ENCODE measurements at regions not wholly inside any gene's neighbourhood (a gene's known extent, or its start where the extent isn't known, plus 50 kb on each side); places are given as distances from the start of the nearest gene placed in this dataset.
A peak's percentile ranks its signal among the peaks of the same experiment; 100 is the strongest.

- Mint-ChIP-seq H3K9me3 (no peaks in the 10 kb centered on the region), H3K4me1 (peaks cover 68% of the 10 kb centered on the region), H3K36me3 (ENCODE audit: low read depth) (peaks cover 6% of the 10 kb centered on the region), H3K27ac (peak overlapping the region; percentile 98 to 99 (median 98)), H3K27me3 (ENCODE audit: low read depth) (peaks cover 2% of the 10 kb centered on the region), H3K4me3 (peak overlapping the region; percentile 53 to 70 (median 53))
- TF ChIP-seq CTCF (IDR thresholded peaks at IDR 0.05; ENCODE audit: unreplicated experiment in 3 of 3): no peak
These were observed 62.9 kb upstream of the ULK4 start for GRCh38 chr3:42024591-42025351.

GRCh38 chr3:42023380-42023779 lies 61.5 kb upstream of the ULK4 start:
- H3K4me1 Mint-ChIP-seq: peaks cover 73% of the 10 kb centered on the region
- peaks cover 3% of the 10 kb centered on the region for H3K36me3 Mint-ChIP-seq (ENCODE audit: low read depth)
- H3K4me3 Mint-ChIP-seq: peak overlapping the region; percentile 31 to 52 (median 44)
- no peaks in the 10 kb centered on the region for H3K9me3 Mint-ChIP-seq
- H3K27me3 Mint-ChIP-seq (ENCODE audit: low read depth): no peaks in the 10 kb centered on the region
- peak overlapping the region; percentile 98 to 99 (median 99) for H3K27ac Mint-ChIP-seq
- no peak for TF ChIP-seq CTCF (IDR thresholded peaks at IDR 0.05; ENCODE audit: unreplicated experiment in 3 of 3)

GRCh38 chr3:42022355-42022754 lies 60.5 kb upstream of the ULK4 start:
- Mint-ChIP-seq H3K27me3 (ENCODE audit: low read depth) (no peaks in the 10 kb centered on the region), H3K9me3 (no peaks in the 10 kb centered on the region), H3K4me3 (peak overlapping the region in 2 of 3 experiments; percentile 19 to 36), H3K36me3 (ENCODE audit: low read depth) (no peaks in the 10 kb centered on the region), H3K4me1 (peaks cover 72% of the 10 kb centered on the region), H3K27ac (peak overlapping the region; percentile 74 to 99 (median 98))
- no peak for TF ChIP-seq CTCF (IDR thresholded peaks at IDR 0.05; ENCODE audit: unreplicated experiment in 3 of 3)

GRCh38 chr3:42020684-42021307 lies 58.9 kb upstream of the ULK4 start:
- no peaks in the 10 kb centered on the region for H3K27me3 Mint-ChIP-seq (ENCODE audit: low read depth)
- peaks cover 75% of the 10 kb centered on the region for H3K4me1 Mint-ChIP-seq
- no peaks in the 10 kb centered on the region for H3K9me3 Mint-ChIP-seq
- H3K4me3 Mint-ChIP-seq: peak overlapping the region in 2 of 3 experiments; percentile 1 to 9
- no peak for TF ChIP-seq CTCF (IDR thresholded peaks at IDR 0.05; ENCODE audit: unreplicated experiment in 3 of 3)
- H3K36me3 Mint-ChIP-seq (ENCODE audit: low read depth): no peaks in the 10 kb centered on the region
- peak overlapping the region; percentile 71 to 77 (median 74) for H3K27ac Mint-ChIP-seq

GRCh38 chr3:42019953-42020260 lies 58.0 kb upstream of the ULK4 start:
- peak overlapping the region in 1 of 3 experiments; percentile 32 for H3K4me3 Mint-ChIP-seq
- no peak for TF ChIP-seq CTCF (IDR thresholded peaks at IDR 0.05; ENCODE audit: unreplicated experiment in 3 of 3)
- H3K27me3 Mint-ChIP-seq (ENCODE audit: low read depth): no peaks in the 10 kb centered on the region
- H3K4me1 Mint-ChIP-seq: peaks cover 74% of the 10 kb centered on the region
- peak overlapping the region; percentile 71 to 77 (median 74) for H3K27ac Mint-ChIP-seq
- H3K36me3 Mint-ChIP-seq (ENCODE audit: low read depth): no peaks in the 10 kb centered on the region
- no peaks in the 10 kb centered on the region for H3K9me3 Mint-ChIP-seq

All from nephron (organoid).